ENCODE measurements at regions not wholly inside any gene's neighbourhood (a gene's known extent, or its start where the extent isn't known, plus 50 kb on each side); places are given as distances from the start of the nearest gene placed in this dataset.

DNA sequence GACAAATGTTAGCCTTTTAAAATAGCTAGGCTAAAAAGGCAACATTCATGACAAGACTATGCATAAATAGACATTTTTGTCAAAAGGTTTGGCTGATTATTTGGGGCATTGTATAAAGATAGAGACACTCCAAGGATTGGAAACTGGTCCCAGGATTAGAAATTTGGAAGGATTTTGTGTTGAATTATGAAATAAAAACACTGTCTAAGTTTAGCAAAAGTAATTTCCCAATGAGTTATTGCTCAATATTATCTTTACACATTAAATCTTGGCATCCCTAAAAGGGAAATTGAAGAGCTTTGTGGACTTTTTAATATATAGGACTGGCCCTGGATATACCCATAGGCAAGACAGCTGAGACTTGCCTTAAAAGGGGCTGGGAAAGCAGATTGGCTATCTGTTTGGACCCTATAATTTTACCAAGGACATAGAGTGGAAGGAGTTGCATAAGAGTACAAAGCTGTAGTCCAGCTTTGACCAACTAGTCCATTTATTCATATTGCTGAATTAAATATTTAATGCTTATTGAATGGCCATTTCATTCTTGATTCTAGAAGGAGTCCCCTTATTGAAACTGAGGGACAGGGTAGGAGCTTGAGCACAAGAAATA, 382.7 kb downstream of the METTL15 start:
- TF ChIP-seq EP300 (IDR thresholded peaks at IDR 0.05; ENCODE audit: borderline replicate concordance in 1 of 2, low read depth in 1 of 2, low read length in 1 of 2) (no peak), CHD2 (IDR thresholded peaks at IDR 0.05; ENCODE audit: low read length, partially characterized antibody) (no peak), EZH2phosphoT487 (IDR thresholded peaks at IDR 0.05; ENCODE audit: borderline replicate concordance, low read depth) (no peak), TCF12 (IDR thresholded peaks at IDR 0.05) (no peak), JUND (IDR thresholded peaks at IDR 0.05) (no peak), SMC3 (IDR thresholded peaks at IDR 0.05; ENCODE audit: low read depth, low read length) (no peak), FOXM1 (IDR thresholded peaks at IDR 0.05; ENCODE audit: low read depth) (no peak), MXI1 (IDR thresholded peaks at IDR 0.05; ENCODE audit: low read depth, low read length) (no peak), POLR2AphosphoS5 (IDR thresholded peaks at IDR 0.05; ENCODE audit: low read depth, low read length) (no peak), SIN3A (IDR thresholded peaks at IDR 0.05; ENCODE audit: borderline replicate concordance, low read depth, low read length) (no peak)
- TF ChIP-seq, protein P1, sequence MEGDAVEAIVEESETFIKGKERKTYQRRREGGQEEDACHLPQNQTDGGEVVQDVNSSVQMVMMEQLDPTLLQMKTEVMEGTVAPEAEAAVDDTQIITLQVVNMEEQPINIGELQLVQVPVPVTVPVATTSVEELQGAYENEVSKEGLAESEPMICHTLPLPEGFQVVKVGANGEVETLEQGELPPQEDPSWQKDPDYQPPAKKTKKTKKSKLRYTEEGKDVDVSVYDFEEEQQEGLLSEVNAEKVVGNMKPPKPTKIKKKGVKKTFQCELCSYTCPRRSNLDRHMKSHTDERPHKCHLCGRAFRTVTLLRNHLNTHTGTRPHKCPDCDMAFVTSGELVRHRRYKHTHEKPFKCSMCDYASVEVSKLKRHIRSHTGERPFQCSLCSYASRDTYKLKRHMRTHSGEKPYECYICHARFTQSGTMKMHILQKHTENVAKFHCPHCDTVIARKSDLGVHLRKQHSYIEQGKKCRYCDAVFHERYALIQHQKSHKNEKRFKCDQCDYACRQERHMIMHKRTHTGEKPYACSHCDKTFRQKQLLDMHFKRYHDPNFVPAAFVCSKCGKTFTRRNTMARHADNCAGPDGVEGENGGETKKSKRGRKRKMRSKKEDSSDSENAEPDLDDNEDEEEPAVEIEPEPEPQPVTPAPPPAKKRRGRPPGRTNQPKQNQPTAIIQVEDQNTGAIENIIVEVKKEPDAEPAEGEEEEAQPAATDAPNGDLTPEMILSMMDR (IDR thresholded peaks at IDR 0.05) = no peak
- TF ChIP-seq, protein P2, sequence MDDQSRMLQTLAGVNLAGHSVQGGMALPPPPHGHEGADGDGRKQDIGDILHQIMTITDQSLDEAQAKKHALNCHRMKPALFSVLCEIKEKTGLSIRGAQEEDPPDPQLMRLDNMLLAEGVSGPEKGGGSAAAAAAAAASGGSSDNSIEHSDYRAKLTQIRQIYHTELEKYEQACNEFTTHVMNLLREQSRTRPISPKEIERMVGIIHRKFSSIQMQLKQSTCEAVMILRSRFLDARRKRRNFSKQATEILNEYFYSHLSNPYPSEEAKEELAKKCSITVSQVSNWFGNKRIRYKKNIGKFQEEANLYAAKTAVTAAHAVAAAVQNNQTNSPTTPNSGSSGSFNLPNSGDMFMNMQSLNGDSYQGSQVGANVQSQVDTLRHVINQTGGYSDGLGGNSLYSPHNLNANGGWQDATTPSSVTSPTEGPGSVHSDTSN (IDR thresholded peaks at IDR 0.05) = no peak
- TF ChIP-seq, protein P3, sequence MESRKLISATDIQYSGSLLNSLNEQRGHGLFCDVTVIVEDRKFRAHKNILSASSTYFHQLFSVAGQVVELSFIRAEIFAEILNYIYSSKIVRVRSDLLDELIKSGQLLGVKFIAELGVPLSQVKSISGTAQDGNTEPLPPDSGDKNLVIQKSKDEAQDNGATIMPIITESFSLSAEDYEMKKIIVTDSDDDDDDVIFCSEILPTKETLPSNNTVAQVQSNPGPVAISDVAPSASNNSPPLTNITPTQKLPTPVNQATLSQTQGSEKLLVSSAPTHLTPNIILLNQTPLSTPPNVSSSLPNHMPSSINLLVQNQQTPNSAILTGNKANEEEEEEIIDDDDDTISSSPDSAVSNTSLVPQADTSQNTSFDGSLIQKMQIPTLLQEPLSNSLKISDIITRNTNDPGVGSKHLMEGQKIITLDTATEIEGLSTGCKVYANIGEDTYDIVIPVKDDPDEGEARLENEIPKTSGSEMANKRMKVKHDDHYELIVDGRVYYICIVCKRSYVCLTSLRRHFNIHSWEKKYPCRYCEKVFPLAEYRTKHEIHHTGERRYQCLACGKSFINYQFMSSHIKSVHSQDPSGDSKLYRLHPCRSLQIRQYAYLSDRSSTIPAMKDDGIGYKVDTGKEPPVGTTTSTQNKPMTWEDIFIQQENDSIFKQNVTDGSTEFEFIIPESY (IDR thresholded peaks at IDR 0.05; ENCODE audit: borderline replicate concordance, low read depth) = no peak
- TF ChIP-seq, protein P4, sequence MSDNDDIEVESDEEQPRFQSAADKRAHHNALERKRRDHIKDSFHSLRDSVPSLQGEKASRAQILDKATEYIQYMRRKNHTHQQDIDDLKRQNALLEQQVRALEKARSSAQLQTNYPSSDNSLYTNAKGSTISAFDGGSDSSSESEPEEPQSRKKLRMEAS (IDR thresholded peaks at IDR 0.05; ENCODE audit: low read depth) = no peak
